Epithelial cell of proximal tubule (primary cell): ENCODE measurements at regions not wholly inside any gene's neighbourhood (a gene's known extent, or its start where the extent isn't known, plus 50 kb on each side); places are given as distances from the start of the nearest gene placed in this dataset.
A peak's percentile ranks its signal among the peaks of the same experiment; 100 is the strongest.

Experiments
- DNase-seq: peaks from one replicate; pipeline ENCODE4 v3.0.0-alpha.2; 2011; ENCODE audit warnings: low read depth
- H3K4me3 ChIP-seq: 2 replicates; pipeline ENCODE4 v1.5.1; 2011; ENCODE audit warnings: low read depth, mild to moderate bottlenecking, low read length
- TF ChIP-seq, protein P1 (sequence below): conservative IDR thresholded peaks from 2 replicates; pipeline ENCODE4 v1.5.1; 2012; ENCODE audit warnings: low read depth, mild to moderate bottlenecking, low read length

DNA sequence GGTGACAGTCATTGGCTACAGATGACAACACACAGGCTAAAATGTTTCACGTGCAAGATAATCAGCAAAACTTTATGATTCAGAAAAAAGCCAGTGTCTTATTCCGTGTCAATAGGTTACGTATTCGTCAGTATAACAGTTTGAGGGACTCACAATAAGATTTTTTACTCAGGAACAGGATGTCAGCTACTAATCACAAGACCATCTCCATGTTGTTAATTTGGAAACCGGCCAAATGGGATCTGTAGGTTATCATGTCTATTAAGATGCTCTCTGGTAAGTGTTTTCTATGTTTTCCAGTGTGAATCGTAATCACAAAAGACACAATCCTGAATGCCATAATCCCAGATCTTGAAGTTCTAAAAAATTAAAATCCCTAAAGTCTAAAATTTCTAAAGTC is 197.3 kb downstream of the ETV1 start:
- H3K4me3 ChIP-seq = no peak overlapping the region
- TF ChIP-seq, protein P1, sequence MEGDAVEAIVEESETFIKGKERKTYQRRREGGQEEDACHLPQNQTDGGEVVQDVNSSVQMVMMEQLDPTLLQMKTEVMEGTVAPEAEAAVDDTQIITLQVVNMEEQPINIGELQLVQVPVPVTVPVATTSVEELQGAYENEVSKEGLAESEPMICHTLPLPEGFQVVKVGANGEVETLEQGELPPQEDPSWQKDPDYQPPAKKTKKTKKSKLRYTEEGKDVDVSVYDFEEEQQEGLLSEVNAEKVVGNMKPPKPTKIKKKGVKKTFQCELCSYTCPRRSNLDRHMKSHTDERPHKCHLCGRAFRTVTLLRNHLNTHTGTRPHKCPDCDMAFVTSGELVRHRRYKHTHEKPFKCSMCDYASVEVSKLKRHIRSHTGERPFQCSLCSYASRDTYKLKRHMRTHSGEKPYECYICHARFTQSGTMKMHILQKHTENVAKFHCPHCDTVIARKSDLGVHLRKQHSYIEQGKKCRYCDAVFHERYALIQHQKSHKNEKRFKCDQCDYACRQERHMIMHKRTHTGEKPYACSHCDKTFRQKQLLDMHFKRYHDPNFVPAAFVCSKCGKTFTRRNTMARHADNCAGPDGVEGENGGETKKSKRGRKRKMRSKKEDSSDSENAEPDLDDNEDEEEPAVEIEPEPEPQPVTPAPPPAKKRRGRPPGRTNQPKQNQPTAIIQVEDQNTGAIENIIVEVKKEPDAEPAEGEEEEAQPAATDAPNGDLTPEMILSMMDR = no peak
- DNase-seq = no peak

DNA sequence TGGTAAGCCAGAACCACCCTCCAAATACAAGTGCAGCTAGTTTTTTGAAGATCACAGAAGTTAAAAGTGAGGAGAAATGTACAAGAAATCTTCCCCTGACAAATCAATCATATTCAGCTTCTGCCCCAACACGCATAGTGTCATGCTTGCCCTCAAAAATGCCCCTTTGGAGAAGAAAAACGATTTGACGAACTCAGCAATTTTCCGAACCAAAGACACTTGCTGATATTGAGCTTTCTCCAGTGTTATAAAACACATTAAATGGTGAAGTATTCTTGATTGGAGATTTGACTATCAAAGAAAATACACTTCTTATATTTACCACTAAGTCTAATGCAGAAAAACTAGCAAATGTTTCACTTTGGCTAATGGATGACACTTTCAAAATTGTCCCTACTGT is 195.5 kb downstream of the ETV1 start:
- DNase-seq = no peak
- no peak overlapping the region for H3K4me3 ChIP-seq
- TF ChIP-seq, protein P1 = no peak

DNA sequence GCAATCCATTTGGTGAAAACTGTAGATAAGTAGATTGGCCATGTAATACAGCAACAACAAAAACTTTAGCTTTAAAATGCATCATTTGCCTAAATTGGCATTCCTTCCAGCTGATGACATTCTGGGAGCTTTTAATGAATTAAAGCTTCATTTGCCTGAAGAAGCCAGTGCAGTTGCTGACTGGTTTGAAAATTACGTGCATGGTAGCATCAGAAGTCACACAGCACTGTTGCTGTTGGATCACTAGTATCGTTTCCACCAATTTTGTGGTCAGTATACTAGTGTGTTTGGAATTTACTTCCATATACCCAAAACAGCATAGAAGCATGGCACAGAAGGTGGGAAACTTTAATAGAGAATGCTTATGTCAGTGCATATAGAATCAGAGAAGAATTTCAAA is 194.9 kb downstream of the ETV1 start:
- no peak for DNase-seq
- TF ChIP-seq, protein P1 = no peak
- H3K4me3 ChIP-seq = no peak overlapping the region

GRCh38 chr7:13797545-13797944 is 191.9 kb downstream of the ETV1 start:
- TF ChIP-seq, protein P1 = no peak

GRCh38 chr7:13800694-13801448 is 188.6 kb downstream of the ETV1 start:
- TF ChIP-seq, protein P1 = no peak
- DNase-seq = peak; percentile 26
- no peak overlapping the region for H3K4me3 ChIP-seq

More at GRCh38 chr7:13797545-13797944, 191.9 kb downstream of the ETV1 start:
- no peak for DNase-seq
- H3K4me3 ChIP-seq = no peak overlapping the region

GRCh38 chr7:13801669-13802068 is 187.8 kb downstream of the ETV1 start:
- no peak for DNase-seq
- no peak overlapping the region for H3K4me3 ChIP-seq
- TF ChIP-seq, protein P1 = no peak

DNA sequence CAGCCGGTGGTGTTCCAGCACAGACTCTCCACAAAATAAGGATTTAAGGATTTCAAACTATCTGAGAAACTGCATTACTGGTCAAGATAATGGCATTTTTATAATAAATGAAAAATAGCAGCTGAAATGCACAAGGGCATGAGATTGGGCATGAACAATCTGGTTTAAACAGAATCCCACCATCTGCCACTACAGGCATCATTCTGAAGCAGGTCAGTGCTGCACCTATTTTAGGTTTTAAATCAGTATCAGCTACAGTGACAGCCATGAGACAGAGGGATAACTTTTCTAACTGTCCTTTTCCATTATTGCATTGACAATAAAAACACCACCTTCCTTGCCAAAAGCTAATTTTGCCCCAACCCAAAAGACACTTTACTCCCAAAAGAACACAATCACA is 186.8 kb downstream of the ETV1 start:
- H3K4me3 ChIP-seq = no peak overlapping the region
- no peak for DNase-seq
- TF ChIP-seq, protein P1 = no peak
